ENCODE measurements at regions not wholly inside any gene's neighbourhood (a gene's known extent, or its start where the extent isn't known, plus 50 kb on each side); places are given as distances from the start of the nearest gene placed in this dataset.

GRCh38 chr17:71376933-71377332 lies 743.9 kb upstream of the SOX9 start:
- no peak for DNase-seq
- Histone ChIP-seq H3K4me3 (no peak overlapping the region), H3K27ac (no peak overlapping the region), H3K9me2 (ENCODE audit: insufficient read depth) (no peaks in the 10 kb centered on the region), H4K20me1 (ENCODE audit: insufficient read depth) (no peaks in the 10 kb centered on the region), H3K9me3 (ENCODE audit: insufficient read depth, low read depth) (no peaks in the 10 kb centered on the region; the same call in 1 of the 2 replicates), H3K36me3 (ENCODE audit: low read depth) (no peaks in the 10 kb centered on the region), H3K79me2 (ENCODE audit: low read depth) (no peaks in the 10 kb centered on the region), H2AFZ (no peak overlapping the region), H3F3A (ENCODE audit: insufficient read depth, low read depth) (no peaks in the 10 kb centered on the region), H3K4me1 (replicated peaks; ENCODE audit: insufficient read depth) (no peaks in the 10 kb centered on the region), H3K4me2 (no peak overlapping the region), H3K27me3 (ENCODE audit: insufficient read depth, low read depth) (no peaks in the 10 kb centered on the region)
- BruUV-seq (replicated peaks), result no TSS peak
- ChIA-PET POLR2A (ENCODE audit: unreplicated experiment) (no interaction called here), CTCF (no interaction called here)
- intact Hi-C loops (cut with micrococcal nuclease; ENCODE audit: unreplicated experiment), result no loop called here
- TF ChIP-seq EZH2 (IDR thresholded peaks at IDR 0.05; ENCODE audit: low read depth), result no peak
- TF ChIP-seq CTCF (conservative IDR thresholded peaks at IDR 0.05), result no peak

DNA sequence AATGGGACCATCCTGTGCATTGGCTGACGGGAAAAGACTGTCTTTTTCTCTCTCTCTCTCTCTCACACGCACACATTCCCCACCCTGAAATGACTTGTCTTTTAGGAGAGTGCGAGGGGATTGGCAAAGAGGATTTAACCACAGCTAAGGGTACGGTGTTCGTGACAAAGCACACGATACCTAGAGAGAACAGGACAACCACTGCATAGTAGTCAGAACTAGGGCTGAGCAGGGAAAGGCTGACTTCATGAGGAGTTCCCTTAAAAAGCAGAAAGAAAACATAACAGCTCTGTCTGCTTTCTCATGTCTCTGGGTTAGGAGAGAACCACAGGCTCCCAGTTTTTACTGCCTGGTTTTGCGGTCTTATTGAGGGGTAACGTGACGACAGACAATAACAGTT lies 742.8 kb upstream of the SOX9 start:
- Histone ChIP-seq H2AFZ (no peak overlapping the region), H3K4me3 (no peak overlapping the region), H3K27me3 (ENCODE audit: insufficient read depth, low read depth) (no peaks in the 10 kb centered on the region), H3K9me2 (ENCODE audit: insufficient read depth) (no peaks in the 10 kb centered on the region), H3K36me3 (ENCODE audit: low read depth) (no peaks in the 10 kb centered on the region), H3K27ac (no peak overlapping the region), H3F3A (ENCODE audit: insufficient read depth, low read depth) (no peaks in the 10 kb centered on the region), H4K20me1 (ENCODE audit: insufficient read depth) (no peaks in the 10 kb centered on the region), H3K79me2 (ENCODE audit: low read depth) (no peaks in the 10 kb centered on the region), H3K4me1 (replicated peaks; ENCODE audit: insufficient read depth) (no peaks in the 10 kb centered on the region), H3K9me3 (ENCODE audit: insufficient read depth, low read depth) (no peaks in the 10 kb centered on the region; the same call in 1 of the 2 replicates), H3K4me2 (no peak overlapping the region)
- TF ChIP-seq EZH2 (IDR thresholded peaks at IDR 0.05; ENCODE audit: low read depth) (no peak), CTCF (conservative IDR thresholded peaks at IDR 0.05) (no peak)
- DNase-seq, result no peak
- BruUV-seq (replicated peaks), result no TSS peak
- ChIA-PET CTCF (no interaction called here), POLR2A (ENCODE audit: unreplicated experiment) (no interaction called here)
- intact Hi-C loops (cut with micrococcal nuclease; ENCODE audit: unreplicated experiment), result no loop called here

GRCh38 chr17:71378741-71379140 lies 742.1 kb upstream of the SOX9 start:
- Histone ChIP-seq H3K4me1 (replicated peaks; ENCODE audit: insufficient read depth) (no peaks in the 10 kb centered on the region), H3K27ac (no peak overlapping the region), H3F3A (ENCODE audit: insufficient read depth, low read depth) (no peaks in the 10 kb centered on the region), H3K4me2 (no peak overlapping the region), H3K79me2 (ENCODE audit: low read depth) (no peaks in the 10 kb centered on the region), H3K9me2 (ENCODE audit: insufficient read depth) (no peaks in the 10 kb centered on the region), H3K4me3 (no peak overlapping the region), H4K20me1 (ENCODE audit: insufficient read depth) (no peaks in the 10 kb centered on the region), H3K27me3 (ENCODE audit: insufficient read depth, low read depth) (no peaks in the 10 kb centered on the region), H2AFZ (no peak overlapping the region), H3K36me3 (ENCODE audit: low read depth) (no peaks in the 10 kb centered on the region), H3K9me3 (ENCODE audit: insufficient read depth, low read depth) (no peaks in the 10 kb centered on the region; the same call in 1 of the 2 replicates)
- no peak for DNase-seq
- TF ChIP-seq CTCF (conservative IDR thresholded peaks at IDR 0.05) (no peak), EZH2 (IDR thresholded peaks at IDR 0.05; ENCODE audit: low read depth) (no peak)
- BruUV-seq (replicated peaks), result no TSS peak
- CTCF ChIA-PET, result no interaction called here
- intact Hi-C loops (cut with micrococcal nuclease; ENCODE audit: unreplicated experiment), result no loop called here
- POLR2A ChIA-PET (ENCODE audit: unreplicated experiment), result no interaction called here

Data from PC-9 (cell line).